IPS-11a (cell line): ENCODE measurements at regions not wholly inside any gene's neighbourhood (a gene's known extent, or its start where the extent isn't known, plus 50 kb on each side); places are given as distances from the start of the nearest gene placed in this dataset.

Source experiments
- H3K4me3 ChIP-seq: one replicate; pipeline ENCODE4 v1.5.1; 2013; ENCODE audit warnings: low read depth, low read length, control low read depth

GRCh38 chr2:136482966-136483365 is 282.4 kb upstream of the THSD7B start:
- H3K4me3 ChIP-seq: no peak overlapping the region

- no peak overlapping the region for H3K4me3 ChIP-seq
These were observed 283.3 kb upstream of the THSD7B start for GRCh38 chr2:136482006-136482405.

- no peak overlapping the region for H3K4me3 ChIP-seq
These were observed 285.6 kb upstream of the THSD7B start for GRCh38 chr2:136479696-136480095.

DNA sequence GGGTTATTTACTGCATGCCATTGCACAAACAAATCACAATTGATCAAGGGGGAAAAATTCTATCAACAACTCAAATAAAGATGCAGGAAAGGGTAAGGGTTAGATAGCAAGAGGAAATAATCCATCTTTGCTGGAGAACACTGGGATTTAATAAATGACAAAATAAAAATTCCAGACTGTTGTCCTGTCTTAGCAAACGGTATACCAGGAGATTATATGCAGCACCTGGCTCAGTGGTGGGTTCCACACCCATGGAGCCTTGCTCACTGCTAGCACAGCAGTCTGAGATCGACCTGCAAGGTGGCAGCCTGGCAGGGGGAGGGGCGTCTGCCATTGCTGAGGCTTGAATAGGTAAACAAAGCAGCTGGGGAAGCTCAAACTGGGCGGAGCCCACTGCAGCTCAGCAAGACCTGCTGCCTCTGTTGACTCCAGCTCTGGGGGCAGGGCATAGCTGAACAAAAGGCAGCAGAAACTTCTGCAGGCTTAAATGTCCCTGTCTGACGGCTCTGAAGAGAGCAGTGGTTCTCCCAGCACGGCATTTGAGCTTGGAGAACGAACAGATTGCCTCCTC is 296.5 kb upstream of the THSD7B start:
- H3K4me3 ChIP-seq: no peak overlapping the region

- H3K4me3 ChIP-seq: no peak overlapping the region
These were observed 312.8 kb upstream of the THSD7B start for GRCh38 chr2:136452528-136452927.

DNA sequence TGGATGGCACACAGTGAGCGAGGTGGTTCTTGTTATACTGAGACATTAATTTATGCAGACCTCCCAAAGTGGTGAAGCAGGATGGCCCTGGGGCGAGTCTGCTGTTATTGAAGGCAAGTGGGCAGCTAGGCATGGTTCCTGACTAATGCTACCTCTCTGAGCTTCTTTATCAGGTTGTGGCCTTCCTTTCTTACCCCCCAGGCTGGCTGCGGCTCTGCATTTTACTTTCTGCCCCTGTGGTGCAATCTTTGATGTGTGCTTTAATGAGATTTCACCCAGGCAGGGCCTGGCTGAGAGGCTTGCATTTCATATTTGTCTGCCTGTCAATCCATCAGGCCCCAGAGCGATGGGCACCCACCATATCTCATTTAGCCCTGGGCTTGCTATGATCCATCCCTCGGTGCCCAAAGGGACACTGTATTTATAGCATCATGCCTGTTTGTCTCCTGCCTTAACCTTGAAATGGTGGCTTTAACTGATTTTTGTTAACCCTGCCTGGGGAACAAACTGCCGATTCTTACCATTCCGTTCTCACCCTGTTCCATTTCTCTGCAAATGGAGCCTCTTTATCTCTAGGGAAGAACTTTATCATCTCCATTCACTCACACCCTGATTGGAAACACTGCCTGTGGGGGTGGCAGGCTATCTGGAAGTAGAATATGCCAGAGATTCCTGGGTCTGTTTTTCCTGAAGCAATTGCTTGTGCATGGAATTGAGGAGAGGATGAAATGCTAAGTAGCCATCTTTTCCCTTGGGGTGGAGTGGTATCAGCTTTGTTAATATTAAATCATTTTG is 316.2 kb upstream of the THSD7B start:
- H3K4me3 ChIP-seq: no peak overlapping the region

DNA sequence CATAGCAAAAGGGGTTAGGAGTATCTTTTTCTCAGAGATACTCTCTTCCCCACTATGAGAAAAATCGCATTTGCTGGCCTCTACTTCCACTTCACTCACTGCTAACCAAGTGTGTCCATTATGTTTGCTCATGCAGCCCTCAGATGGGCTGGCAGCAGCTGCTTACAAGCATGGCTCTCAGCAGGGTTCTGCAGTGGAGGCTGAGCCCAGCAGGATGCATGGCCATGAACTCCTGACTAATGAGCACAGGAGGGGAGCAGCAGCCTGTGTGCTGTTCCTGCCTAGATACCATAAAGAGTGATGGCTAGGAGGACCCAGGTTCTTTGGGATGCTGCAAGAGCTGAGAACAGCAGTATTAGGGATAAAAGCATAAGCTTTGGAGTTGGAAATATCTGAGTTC is 316.9 kb upstream of the THSD7B start:
- no peak overlapping the region for H3K4me3 ChIP-seq

DNA sequence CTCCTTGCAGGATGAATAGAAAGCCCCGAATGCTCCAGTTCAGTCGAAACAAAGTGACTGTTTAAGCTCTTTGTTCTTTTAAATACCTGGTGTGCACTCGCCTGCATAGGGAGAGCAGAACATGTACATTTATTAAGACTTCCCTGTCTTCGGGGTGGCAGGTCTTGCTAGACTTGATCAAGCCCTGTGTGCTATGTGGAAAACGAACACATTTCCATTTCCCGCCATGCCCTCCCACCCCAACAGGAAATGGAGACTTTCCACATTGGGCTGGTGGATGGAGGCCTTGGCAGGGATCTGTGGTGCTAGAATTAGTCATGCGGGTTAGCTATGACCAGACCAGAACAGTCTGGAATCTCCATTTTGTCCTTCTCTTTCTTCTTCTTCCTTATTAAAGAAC is 321.0 kb upstream of the THSD7B start:
- no peak overlapping the region for H3K4me3 ChIP-seq

- H3K4me3 ChIP-seq: no peak overlapping the region
These were observed 321.7 kb upstream of the THSD7B start for GRCh38 chr2:136443661-136444060.

- no peak overlapping the region for H3K4me3 ChIP-seq
These were observed 323.2 kb upstream of the THSD7B start for GRCh38 chr2:136441979-136442714.

- no peak overlapping the region for H3K4me3 ChIP-seq
These were observed 321.2 kb upstream of the CXCR4 start for GRCh38 chr2:136439064-136439676.

GRCh38 chr2:136437461-136437860 is 319.5 kb upstream of the CXCR4 start:
- H3K4me3 ChIP-seq: no peak overlapping the region

- no peak overlapping the region for H3K4me3 ChIP-seq
These were observed 319.0 kb upstream of the CXCR4 start for GRCh38 chr2:136436936-136437335.

GRCh38 chr2:136434251-136434715 is 316.3 kb upstream of the CXCR4 start:
- H3K4me3 ChIP-seq: no peak overlapping the region

DNA sequence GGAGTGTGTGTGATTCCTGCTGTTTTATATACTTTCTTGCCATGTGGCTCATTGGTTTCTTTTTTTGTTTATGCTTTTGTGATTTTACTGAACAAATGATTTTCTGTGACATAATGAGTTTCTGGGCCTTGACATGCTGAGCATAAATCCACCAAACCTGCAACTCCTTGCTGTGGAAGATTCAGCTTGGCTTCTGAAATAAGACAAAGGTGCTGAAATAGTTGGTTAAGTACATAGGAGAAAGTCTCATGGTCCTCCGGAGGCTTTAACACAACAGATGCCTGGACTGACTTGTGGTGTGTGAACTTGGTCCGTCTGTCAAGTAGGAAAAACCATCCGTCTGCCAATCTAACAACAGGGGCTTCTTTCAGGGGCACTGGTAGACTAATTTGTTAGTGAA is 315.3 kb upstream of the CXCR4 start:
- H3K4me3 ChIP-seq: no peak overlapping the region

DNA sequence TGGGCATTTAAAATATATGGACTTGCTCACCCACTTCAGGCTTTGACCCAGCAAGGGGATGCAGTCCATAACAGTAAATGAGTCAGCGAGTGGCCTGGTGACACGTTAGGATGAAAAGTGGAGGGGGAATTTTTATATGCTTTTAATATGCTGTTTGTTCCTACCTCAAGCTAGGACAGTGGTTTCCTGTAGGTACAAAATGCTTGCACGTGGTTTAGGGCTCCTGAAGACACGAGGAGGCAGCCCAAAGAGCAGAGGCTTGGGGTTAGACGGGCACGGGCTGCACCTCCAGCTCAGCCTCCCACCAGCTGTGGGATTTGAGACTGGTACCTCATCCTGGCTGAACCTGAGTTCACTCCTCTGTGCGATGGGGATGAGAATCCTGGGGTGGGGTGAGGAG is 306.2 kb upstream of the CXCR4 start:
- H3K4me3 ChIP-seq: no peak overlapping the region

DNA sequence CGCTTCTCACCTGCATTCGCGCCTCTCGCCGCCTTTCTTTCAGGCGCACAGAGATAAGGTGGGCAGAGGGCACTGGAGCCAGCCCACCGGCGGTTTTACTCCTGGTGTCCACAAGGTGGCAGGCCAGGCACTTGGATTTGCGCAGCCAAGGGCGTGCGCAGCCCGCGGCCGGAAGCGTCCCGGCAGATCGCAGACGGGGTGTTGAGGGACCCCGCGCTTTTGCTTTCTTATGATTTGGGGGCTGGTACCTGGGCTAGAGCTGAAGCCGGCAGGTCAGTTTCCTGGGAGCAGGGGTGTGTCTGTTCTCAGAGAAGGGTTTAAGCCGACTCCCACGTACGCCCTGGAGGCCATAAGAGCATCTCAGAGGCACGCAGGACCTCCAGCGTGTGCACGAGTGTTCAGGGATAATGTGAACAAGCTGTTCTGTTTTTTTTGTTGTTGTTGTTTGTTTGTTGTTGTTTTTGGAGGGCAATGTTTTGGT is 305.6 kb upstream of the CXCR4 start:
- peak overlapping the region; percentile 13 for H3K4me3 ChIP-seq

- no peak overlapping the region for H3K4me3 ChIP-seq
These were observed 304.6 kb upstream of the CXCR4 start for GRCh38 chr2:136422512-136422911.

DNA sequence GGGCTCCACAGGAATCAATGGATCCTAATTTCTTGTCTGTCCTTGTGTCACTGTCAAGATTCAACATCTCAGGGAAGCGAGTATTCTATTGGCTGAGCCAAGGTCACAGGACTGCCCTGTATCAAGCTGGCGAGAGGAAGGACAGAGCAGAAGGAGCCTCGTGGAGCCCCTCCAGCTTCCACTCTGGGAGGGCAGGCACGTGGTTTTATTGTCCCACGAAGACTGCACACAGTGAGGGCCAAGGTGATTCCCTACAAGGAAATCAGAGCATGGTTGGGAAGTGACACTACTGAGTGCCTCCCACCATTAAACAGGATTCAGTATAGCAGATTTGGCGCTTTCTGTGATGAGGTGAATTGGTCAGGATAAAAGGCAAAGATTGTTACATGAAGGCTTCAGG is 302.4 kb upstream of the CXCR4 start:
- no peak overlapping the region for H3K4me3 ChIP-seq

DNA sequence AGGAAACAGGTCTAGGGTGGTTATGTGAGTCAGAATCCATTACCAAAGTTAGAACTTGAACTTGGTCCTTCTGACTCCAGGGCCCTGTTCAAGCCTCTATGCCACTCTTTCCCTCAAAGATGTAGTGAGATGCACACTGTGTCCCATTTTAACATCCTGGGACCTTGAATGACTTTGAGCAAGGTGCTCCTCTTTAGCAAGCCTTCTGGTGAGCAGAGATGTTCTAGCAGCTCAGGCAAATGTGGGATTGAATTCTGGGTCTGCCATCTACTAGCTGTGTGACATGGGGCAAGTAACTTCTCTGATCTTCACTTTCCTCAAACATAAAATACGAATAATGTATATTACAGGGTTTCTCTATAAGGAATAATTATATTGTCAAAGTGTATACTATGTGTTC is 294.0 kb upstream of the CXCR4 start:
- no peak overlapping the region for H3K4me3 ChIP-seq

GRCh38 chr2:136410673-136411072 is 292.7 kb upstream of the CXCR4 start:
- no peak overlapping the region for H3K4me3 ChIP-seq
